Fibroblast of lung (primary cell): ENCODE measurements at regions not wholly inside any gene's neighbourhood (a gene's known extent, or its start where the extent isn't known, plus 50 kb on each side); places are given as distances from the start of the nearest gene placed in this dataset.

Experiments
- EZH2 ChIP-seq: IDR thresholded peaks from 2 replicates; pipeline ENCODE4 v1.5.1; 2012; ENCODE audit warnings: low read length, control low read depth, mild to moderate bottlenecking; ENCODE audit errors: missing control alignments
- TF ChIP-seq, protein P1 (sequence below), 2 donors: IDR thresholded peaks in 1 of 2; conservative IDR thresholded peaks in 1 of 2; 1 replicate in 1 of 2; 2 replicates in 1 of 2; pipeline ENCODE4 v1.5.1; 2011 to 2012; ENCODE audit warnings: low read length in 2 of 2, control low read depth in 1 of 2, inconsistent platforms in 1 of 2, low read depth in 1 of 2, mild to moderate bottlenecking in 1 of 2

GRCh38 chr7:121741896-121742295 is 131.1 kb upstream of the PTPRZ1 start:
- TF ChIP-seq, protein P1, sequence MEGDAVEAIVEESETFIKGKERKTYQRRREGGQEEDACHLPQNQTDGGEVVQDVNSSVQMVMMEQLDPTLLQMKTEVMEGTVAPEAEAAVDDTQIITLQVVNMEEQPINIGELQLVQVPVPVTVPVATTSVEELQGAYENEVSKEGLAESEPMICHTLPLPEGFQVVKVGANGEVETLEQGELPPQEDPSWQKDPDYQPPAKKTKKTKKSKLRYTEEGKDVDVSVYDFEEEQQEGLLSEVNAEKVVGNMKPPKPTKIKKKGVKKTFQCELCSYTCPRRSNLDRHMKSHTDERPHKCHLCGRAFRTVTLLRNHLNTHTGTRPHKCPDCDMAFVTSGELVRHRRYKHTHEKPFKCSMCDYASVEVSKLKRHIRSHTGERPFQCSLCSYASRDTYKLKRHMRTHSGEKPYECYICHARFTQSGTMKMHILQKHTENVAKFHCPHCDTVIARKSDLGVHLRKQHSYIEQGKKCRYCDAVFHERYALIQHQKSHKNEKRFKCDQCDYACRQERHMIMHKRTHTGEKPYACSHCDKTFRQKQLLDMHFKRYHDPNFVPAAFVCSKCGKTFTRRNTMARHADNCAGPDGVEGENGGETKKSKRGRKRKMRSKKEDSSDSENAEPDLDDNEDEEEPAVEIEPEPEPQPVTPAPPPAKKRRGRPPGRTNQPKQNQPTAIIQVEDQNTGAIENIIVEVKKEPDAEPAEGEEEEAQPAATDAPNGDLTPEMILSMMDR (conservative IDR thresholded peaks at IDR 0.05 in 1 of 2, IDR thresholded peaks at IDR 0.05 in 1 of 2; ENCODE audit: low read depth in 1 of 2, low read length in 2 of 2), result no peak
- TF ChIP-seq EZH2, result no peak
